ENCODE measurements at regions not wholly inside any gene's neighbourhood (a gene's known extent, or its start where the extent isn't known, plus 50 kb on each side); places are given as distances from the start of the nearest gene placed in this dataset.

- DNase-seq, result no peak
Measured at GRCh38 chr15:25183581-25184251, 228.9 kb downstream of the SNRPN start.

GRCh38 chr15:25184356-25185155 is 229.8 kb downstream of the SNRPN start:
- no peak for DNase-seq

GRCh38 chr15:25185156-25185710 is 230.4 kb downstream of the SNRPN start:
- no peak for DNase-seq

GRCh38 chr15:25185791-25186190 is 231.0 kb downstream of the SNRPN start:
- DNase-seq, result no peak

GRCh38 chr15:25186411-25186810 is 231.6 kb downstream of the SNRPN start:
- no peak for DNase-seq

GRCh38 chr15:25186906-25187645 is 232.3 kb downstream of the SNRPN start:
- DNase-seq, result no peak

- no peak for DNase-seq
Measured at GRCh38 chr15:25188051-25188450, 233.3 kb downstream of the SNRPN start.

GRCh38 chr15:25188551-25189101 is 233.8 kb downstream of the SNRPN start:
- no peak for DNase-seq

GRCh38 chr15:25189551-25189950 is 234.8 kb downstream of the SNRPN start:
- no peak for DNase-seq

GRCh38 chr15:25192651-25193050 is 237.9 kb downstream of the SNRPN start:
- DNase-seq, result no peak

- DNase-seq, result no peak
Measured at GRCh38 chr15:25207369-25207768, 231.5 kb downstream of the UBE3A start.

- DNase-seq, result no peak
Measured at GRCh38 chr15:25208735-25209134, 230.1 kb downstream of the UBE3A start.

GRCh38 chr15:25220834-25221233 is 218.0 kb downstream of the UBE3A start:
- DNase-seq, result no peak

GRCh38 chr15:25224396-25224795 is 214.4 kb downstream of the UBE3A start:
- DNase-seq, result no peak

GRCh38 chr15:25226360-25226759 is 212.5 kb downstream of the UBE3A start:
- DNase-seq, result no peak

GRCh38 chr15:25228261-25228660 is 210.6 kb downstream of the UBE3A start:
- no peak for DNase-seq

GRCh38 chr15:25230442-25230841 is 208.4 kb downstream of the UBE3A start:
- no peak for DNase-seq

GRCh38 chr15:25233766-25234350 is 205.0 kb downstream of the UBE3A start:
- DNase-seq, result no peak

GRCh38 chr15:25234831-25235230 is 204.0 kb downstream of the UBE3A start:
- no peak for DNase-seq

GRCh38 chr15:25235391-25235790 is 203.4 kb downstream of the UBE3A start:
- DNase-seq, result no peak

GRCh38 chr15:25236143-25236860 is 202.5 kb downstream of the UBE3A start:
- DNase-seq, result no peak

GRCh38 chr15:25236861-25237155 is 202.0 kb downstream of the UBE3A start:
- no peak for DNase-seq
